Cardiac septum (tissue), 1 donor: ENCODE measurements at regions not wholly inside any gene's neighbourhood (a gene's known extent, or its start where the extent isn't known, plus 50 kb on each side); places are given as distances from the start of the nearest gene placed in this dataset.

Experiments
- DNase-seq: peaks from one replicate; pipeline ENCODE4 v3.0.0-alpha.2; 2020; ENCODE audit warnings: low spot score
- intact Hi-C: fragments of 100-400 bp; cut with DNase I; formaldehyde crosslinking; loops from one replicate; pipeline ENCODE4 v1.14.0; 2022
- donor health status: DM: no; HTN: no; CAD: no.

DNA sequence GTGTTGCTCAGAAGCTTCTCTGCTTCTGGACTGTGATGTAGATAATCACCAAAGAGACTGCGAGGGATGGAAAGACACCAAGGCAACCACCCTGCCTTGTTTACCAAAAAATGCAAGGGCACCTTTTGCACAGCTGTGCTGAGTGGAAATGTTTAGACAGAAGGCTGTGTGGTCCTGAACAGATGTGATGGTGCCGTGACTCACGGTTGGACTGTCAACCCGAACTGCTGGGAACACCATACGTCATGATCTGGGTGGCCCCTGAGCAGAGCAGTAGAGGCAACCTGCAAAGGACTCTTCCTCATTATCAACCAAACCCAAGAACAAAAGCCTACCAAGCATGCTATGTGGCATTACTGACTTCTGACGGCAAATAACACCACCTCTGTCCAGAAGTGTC, 61.3 kb upstream of the LPP start:
- DNase-seq, result no peak
- intact Hi-C loops, result no loop called here

DNA sequence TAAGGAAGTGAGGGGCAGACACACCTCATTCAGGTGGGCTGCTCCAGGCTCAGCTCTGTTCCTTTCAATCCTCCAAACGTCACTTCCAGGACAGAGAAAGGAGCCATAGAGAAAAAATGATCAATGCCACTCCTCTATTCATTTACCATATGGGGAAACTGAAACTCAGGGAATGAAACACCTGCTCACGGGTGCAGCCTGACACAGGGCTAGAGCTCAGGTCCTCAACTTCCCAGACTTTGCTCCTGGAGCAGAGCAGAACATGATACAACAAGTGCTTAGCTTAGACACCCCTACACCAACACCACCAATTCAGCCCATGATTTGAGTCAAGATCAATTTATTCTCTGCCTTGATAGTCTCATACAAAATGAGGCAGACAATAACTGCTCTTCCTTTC, 58.5 kb upstream of the LPP start:
- intact Hi-C loops, result no loop called here
- no peak for DNase-seq

- no peak for DNase-seq
- intact Hi-C loops, result no loop called here
Observed at GRCh38 chr3:188097791-188098190, 56.2 kb upstream of the LPP start.

DNA sequence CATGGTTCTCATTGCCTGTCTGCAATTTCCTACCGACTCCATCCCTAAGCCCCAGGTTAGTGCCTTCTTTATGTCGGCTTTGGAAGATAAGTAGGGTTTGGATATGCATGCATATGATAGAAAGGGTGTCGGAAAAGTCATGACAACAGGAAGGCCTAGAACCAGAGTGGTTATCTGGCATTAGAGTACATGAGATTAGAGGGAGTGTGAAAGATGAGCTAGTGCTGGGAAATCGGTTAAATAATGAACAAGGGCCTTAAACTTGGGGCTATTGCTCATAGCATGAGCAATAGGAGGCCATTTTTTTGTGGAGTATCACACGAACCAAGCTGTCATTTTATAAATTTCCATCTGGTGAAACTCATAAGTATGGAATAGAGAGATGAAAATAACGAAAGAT, 54.0 kb upstream of the LPP start:
- intact Hi-C loops, result no loop called here

DNA sequence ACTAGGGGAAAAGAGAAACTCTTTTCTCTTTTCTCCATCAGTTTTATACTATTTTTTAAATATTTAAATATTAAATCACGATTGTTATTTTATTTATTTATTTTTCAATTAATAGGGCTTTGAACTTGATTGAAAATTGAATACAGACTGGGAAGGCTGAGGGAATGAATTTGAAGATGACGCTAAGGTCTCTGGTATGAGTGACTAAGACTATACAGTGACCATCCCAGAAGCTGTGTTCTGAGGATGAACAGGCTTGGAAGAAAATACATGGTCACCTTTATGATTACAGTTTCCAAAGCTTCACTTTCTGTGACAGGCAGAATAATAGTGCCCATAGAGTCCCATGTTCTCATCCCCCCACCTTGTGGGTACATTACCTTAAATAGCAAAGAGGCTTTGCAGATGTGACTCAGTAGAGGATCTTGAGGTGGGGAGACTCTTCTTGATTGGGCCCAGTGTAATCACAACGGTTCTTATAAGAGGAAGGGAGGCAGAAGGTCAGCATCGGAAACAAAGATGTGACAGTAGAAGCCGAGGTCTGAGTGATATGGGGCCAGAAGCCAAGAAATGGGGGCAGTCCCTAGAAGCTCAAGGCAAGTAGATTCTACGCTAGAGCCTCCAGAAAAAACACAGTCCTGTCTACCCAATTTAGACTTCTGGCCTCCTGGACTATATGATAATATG, 51.0 kb upstream of the LPP start:
- DNase-seq, result no peak
- intact Hi-C loops, result no loop called here

More for the DNA sequence above, 54.0 kb upstream of the LPP start:
- no peak for DNase-seq

GRCh38 chr3:188104050-188104449, 49.9 kb upstream of the LPP start:
- no peak for DNase-seq
- intact Hi-C loops, result no loop called here
